Upper lobe of left lung (tissue), 4 donors: ENCODE measurements at regions not wholly inside any gene's neighbourhood (a gene's known extent, or its start where the extent isn't known, plus 50 kb on each side); places are given as distances from the start of the nearest gene placed in this dataset.

ENCODE experiments used
- EP300 ChIP-seq, 4 donors: sonication (generic); formaldehyde crosslinking; IDR thresholded peaks; one replicate each; pipeline ENCODE4 v1.5.1; 2017; ENCODE audit warnings: antibody characterized with exemption in 4 of 4, control low read depth in 2 of 4
- POLR2A ChIP-seq, 4 donors: fragments of 450-650 bp; IDR thresholded peaks; one replicate each; pipeline ENCODE4 v1.5.1; 2016 to 2017; ENCODE audit warnings: antibody characterized with exemption in 4 of 4, mild to moderate bottlenecking in 2 of 4
- POLR2AphosphoS5 ChIP-seq, 2 donors: sonication (generic); formaldehyde crosslinking; IDR thresholded peaks; one replicate each; pipeline ENCODE4 v1.5.1; 2017; ENCODE audit warnings: antibody characterized with exemption in 2 of 2
- TF ChIP-seq, protein P1 (sequence below), 6 experiments: fragments of 450-650 bp in 4 of 6; fragments of 200-600 bp in 2 of 6; sonication (generic) in 2 of 6; IDR thresholded peaks; one replicate each; pipeline ENCODE4 v1.5.1; 2016 to 2019; ENCODE audit warnings: antibody characterized with exemption in 6 of 6

DNA sequence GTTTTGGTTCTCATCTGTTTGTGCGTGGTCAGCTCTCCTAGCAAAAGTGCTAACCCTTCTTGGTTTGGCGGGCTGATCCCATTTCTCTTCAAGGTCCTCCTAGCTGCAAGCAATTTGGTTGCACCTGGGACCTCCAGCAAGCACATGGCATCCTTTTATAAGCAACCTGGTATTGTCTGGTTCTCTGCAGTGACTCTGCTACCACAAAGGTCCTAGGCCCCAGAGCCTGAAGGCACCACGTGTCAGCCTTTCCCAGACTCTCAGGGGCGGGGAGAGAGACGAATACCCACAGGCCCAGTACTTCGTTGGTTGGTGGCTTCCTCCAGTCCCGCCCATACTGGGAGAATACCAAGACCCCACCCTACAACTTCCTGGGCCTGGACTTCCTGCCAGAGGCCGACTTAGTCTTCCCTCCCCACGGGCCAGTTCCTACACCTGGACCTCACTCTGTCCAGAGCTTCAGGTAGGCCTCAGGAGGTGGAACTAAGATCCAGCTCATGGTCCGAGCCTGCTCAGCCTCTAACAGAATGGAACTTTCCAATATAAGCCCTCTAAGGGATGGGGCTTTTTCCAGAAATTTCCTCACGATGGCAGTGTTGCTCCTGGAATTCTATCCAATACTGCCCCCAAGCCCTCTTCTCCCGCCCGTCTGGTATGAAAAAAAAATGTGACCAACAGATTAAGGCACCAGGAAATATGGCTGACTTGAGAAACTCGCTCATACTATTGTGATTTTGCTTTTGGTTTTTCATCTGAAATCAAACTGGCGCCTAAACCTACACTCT is 192.5 kb upstream of the STK26 start:
- TF ChIP-seq, protein P1, sequence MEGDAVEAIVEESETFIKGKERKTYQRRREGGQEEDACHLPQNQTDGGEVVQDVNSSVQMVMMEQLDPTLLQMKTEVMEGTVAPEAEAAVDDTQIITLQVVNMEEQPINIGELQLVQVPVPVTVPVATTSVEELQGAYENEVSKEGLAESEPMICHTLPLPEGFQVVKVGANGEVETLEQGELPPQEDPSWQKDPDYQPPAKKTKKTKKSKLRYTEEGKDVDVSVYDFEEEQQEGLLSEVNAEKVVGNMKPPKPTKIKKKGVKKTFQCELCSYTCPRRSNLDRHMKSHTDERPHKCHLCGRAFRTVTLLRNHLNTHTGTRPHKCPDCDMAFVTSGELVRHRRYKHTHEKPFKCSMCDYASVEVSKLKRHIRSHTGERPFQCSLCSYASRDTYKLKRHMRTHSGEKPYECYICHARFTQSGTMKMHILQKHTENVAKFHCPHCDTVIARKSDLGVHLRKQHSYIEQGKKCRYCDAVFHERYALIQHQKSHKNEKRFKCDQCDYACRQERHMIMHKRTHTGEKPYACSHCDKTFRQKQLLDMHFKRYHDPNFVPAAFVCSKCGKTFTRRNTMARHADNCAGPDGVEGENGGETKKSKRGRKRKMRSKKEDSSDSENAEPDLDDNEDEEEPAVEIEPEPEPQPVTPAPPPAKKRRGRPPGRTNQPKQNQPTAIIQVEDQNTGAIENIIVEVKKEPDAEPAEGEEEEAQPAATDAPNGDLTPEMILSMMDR (IDR thresholded peaks at IDR 0.05), result peak; percentile 10 to 79 (median 58)
- TF ChIP-seq POLR2AphosphoS5 (IDR thresholded peaks at IDR 0.05) (peak in 1 of 2 donors; percentile 52), EP300 (IDR thresholded peaks at IDR 0.05) (no peak), POLR2A (IDR thresholded peaks at IDR 0.05) (no peak)
